ELR (cell line): ENCODE measurements at regions not wholly inside any gene's neighbourhood (a gene's known extent, or its start where the extent isn't known, plus 50 kb on each side); places are given as distances from the start of the nearest gene placed in this dataset.
"Not testable (repeated sequence)": the region's sequence is repeated elsewhere in the genome, so short reads cannot be mapped to it uniquely, and the experiment has no call there.

Experiments used
- DNase-seq: peaks from one replicate; pipeline ENCODE4 v3.0.0-alpha.2; 2015; ENCODE audit warnings: low read depth

DNA sequence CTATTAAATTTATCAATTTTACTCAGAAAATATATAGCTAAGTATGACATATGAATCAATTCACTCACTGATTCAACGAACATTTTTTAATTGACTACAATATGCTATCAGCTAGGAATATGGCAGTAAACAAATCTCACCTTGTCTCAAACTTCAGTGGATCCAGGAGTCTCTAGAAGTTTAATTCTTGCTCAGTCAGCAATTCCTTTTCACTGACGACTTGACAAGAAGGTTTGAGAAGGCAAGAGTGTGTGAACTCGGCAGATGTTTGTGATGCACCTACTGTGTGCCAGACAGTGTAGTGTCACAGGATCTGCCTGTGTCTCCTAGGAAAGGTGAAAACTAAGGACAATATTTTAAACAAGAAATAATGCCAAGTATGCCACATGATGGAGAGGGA lies 4175.7 kb upstream of the OR11H1 start:
- not testable (repeated sequence) for DNase-seq

GRCh38 chr22:11360632-11361031 lies 4167.4 kb upstream of the OR11H1 start:
- DNase-seq = no peak

DNA sequence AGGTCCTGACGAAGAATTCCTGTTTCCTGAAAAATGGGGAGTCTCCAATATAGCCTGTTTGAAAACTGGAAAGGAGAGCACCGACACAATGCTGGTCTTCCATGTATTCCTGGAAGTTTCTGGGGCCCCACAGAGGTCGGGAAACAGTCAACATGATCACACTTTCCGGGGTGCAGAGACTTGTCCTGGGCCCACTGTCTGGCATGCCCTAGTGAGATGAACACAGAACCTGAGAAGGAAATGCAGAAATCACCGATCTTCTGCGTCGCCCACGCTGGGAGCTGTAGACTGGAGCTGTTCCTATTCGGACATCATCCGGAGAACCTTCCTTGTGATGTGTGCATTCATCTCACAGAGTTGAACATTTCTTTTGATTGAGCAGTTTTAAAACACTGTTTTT lies 4166.5 kb upstream of the OR11H1 start:
- DNase-seq = not testable (repeated sequence)

GRCh38 chr22:11369612-11370307 lies 4158.2 kb upstream of the OR11H1 start:
- not testable (repeated sequence) for DNase-seq

- DNase-seq = not testable (repeated sequence)
These were observed 4157.7 kb upstream of the OR11H1 start for GRCh38 chr22:11370311-11370710.
